ENCODE measurements at regions not wholly inside any gene's neighbourhood (a gene's known extent, or its start where the extent isn't known, plus 50 kb on each side); places are given as distances from the start of the nearest gene placed in this dataset.

DNA sequence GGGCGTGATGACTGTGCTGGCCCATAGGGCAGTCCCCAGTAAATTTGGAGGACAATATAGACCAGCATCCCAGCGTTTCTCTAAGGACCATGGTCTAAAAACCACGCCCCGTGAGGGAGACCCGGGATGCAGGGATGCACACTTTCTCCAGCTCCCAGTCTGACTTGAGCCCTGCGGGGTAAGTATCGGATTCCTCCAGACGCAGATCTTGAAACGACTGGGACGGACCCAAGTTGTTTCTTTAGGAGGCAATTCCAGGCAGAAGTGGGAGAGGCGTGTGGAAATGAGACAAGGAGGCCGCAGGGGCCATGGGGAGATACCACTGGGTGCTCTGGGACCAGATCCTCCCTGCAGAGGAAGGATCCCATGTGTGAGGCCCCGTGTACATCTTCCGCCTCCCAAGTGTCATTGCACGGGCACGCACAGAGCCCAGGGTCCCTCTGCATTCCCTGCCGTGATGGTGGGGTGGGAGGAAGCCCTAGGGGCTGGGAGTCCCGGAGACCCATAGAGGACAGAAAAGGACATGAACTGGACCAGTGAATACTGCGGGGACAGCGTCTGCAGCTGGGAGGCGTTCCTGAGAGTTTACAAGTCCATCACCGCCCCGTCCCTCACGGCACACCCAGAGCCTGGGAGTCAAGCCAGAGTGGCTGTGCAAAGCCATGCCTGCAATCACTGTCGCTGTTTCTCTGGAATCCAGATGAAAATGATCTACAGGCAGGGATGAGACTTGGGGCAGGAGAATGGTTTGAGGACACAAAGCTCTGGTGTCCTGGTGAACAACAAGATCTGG lies 522.9 kb downstream of the CDH26 start:
- TF ChIP-seq, protein P1, sequence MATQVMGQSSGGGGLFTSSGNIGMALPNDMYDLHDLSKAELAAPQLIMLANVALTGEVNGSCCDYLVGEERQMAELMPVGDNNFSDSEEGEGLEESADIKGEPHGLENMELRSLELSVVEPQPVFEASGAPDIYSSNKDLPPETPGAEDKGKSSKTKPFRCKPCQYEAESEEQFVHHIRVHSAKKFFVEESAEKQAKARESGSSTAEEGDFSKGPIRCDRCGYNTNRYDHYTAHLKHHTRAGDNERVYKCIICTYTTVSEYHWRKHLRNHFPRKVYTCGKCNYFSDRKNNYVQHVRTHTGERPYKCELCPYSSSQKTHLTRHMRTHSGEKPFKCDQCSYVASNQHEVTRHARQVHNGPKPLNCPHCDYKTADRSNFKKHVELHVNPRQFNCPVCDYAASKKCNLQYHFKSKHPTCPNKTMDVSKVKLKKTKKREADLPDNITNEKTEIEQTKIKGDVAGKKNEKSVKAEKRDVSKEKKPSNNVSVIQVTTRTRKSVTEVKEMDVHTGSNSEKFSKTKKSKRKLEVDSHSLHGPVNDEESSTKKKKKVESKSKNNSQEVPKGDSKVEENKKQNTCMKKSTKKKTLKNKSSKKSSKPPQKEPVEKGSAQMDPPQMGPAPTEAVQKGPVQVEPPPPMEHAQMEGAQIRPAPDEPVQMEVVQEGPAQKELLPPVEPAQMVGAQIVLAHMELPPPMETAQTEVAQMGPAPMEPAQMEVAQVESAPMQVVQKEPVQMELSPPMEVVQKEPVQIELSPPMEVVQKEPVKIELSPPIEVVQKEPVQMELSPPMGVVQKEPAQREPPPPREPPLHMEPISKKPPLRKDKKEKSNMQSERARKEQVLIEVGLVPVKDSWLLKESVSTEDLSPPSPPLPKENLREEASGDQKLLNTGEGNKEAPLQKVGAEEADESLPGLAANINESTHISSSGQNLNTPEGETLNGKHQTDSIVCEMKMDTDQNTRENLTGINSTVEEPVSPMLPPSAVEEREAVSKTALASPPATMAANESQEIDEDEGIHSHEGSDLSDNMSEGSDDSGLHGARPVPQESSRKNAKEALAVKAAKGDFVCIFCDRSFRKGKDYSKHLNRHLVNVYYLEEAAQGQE (IDR thresholded peaks at IDR 0.05; ENCODE audit: insufficient read depth in 1 of 2, low read depth in 2 of 2, low read length in 2 of 2), result no peak
- TF ChIP-seq POLR2AphosphoS5 (IDR thresholded peaks at IDR 0.05; ENCODE audit: low read depth, low read length), result no peak
- no peak for TF ChIP-seq SIN3A (IDR thresholded peaks at IDR 0.05; ENCODE audit: borderline replicate concordance, insufficient read depth, low read length)
- no peak for TF ChIP-seq TAF1 (IDR thresholded peaks at IDR 0.05; ENCODE audit: borderline replicate concordance, insufficient read depth, low read length)

Measured in PFSK-1 (cell line).